Right atrium auricular region (tissue), 2 donors: ENCODE measurements at regions not wholly inside any gene's neighbourhood (a gene's known extent, or its start where the extent isn't known, plus 50 kb on each side); places are given as distances from the start of the nearest gene placed in this dataset.
A peak's percentile ranks its signal among the peaks of the same experiment; 100 is the strongest.

Experiments
- DNase-seq: peaks from one replicate; pipeline ENCODE4 v3.0.0-alpha.2; 2019; ENCODE audit warnings: low spot score
- H3K27ac ChIP-seq, 2 donors: fragments of 200-600 bp; sonication (generic); 1 replicate in 1 of 2; 2 replicates in 1 of 2; pipeline ENCODE4 v1.5.1; 2016 to 2019
- H3K27me3 ChIP-seq, 2 donors: fragments of 200-600 bp; sonication (generic); one replicate each; pipeline versions ENCODE4 v1.5.1 to v1.6.0; 2017 to 2019
- H3K36me3 ChIP-seq: fragments of 200-600 bp; sonication (generic); one replicate; pipeline ENCODE4 v1.5.1; 2016
- H3K4me1 ChIP-seq, 2 donors: fragments of 200-600 bp; sonication (generic); one replicate each; pipeline versions ENCODE4 v1.5.1 to v1.6.0; 2017 to 2019
- H3K4me3 ChIP-seq, 2 donors: fragments of 200-600 bp; sonication (generic); 1 replicate in 1 of 2; 2 replicates in 1 of 2; pipeline ENCODE4 v1.5.1; 2017 to 2019; ENCODE audit warnings: mild to moderate bottlenecking in 1 of 2, moderate library complexity in 1 of 2
- H3K9me3 ChIP-seq, 2 donors: fragments of 200-600 bp; sonication (generic); one replicate each; pipeline ENCODE4 v1.5.1; 2019
- TF ChIP-seq, protein P1 (sequence below), 2 donors: fragments of 200-600 bp; sonication (generic); IDR thresholded peaks; one replicate each; pipeline ENCODE4 v1.5.1; 2019; ENCODE audit warnings: antibody characterized with exemption in 2 of 2

DNA sequence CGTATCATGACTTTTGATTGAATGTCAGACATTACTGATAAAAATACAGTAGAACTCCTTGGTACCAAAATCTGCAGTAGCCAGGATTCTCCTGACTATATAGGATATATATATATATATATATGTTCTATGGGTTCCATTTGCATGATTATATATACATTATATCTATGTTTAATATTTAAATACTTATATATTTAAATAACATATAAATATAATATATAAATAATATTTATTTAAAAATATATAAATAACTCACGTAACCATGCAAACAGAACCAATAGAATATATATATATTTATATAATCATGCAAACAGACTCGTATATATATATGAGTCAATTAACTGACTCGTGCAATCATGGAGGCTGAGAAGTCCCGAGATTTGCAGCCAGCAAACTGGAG, 278.8 kb upstream of the PLXNA2 start:
- no peaks in the 10 kb centered on the region for H3K36me3 ChIP-seq
- no peaks in the 10 kb centered on the region for H3K9me3 ChIP-seq
- DNase-seq, result no peak

DNA sequence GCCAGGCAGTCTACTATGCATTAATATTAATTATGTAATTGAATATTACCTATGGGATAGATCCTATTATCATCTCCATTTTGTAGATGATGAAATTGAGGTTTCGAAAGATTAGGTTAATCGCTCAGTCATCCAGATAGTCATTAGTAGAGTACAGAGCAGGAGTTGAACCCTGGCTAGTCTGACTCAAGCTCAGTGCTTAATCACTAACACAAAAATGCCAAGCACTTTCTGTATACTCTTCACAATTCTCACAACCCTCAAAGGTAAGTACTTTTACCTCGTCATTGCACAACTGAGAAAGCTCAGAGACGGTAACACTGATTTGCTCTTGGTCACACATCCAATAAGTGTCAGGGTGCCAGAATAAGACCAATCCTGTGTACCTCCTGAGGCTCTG, 280.2 kb upstream of the PLXNA2 start:
- Histone ChIP-seq H3K9me3 (no peaks in the 10 kb centered on the region), H3K27ac (no peak overlapping the region), H3K4me1 (peaks cover 0 to 7% of the 10 kb centered on the region in 2 donors), H3K4me3 (no peak overlapping the region), H3K27me3 (no peaks in the 10 kb centered on the region), H3K36me3 (no peaks in the 10 kb centered on the region)
- TF ChIP-seq, protein P1, sequence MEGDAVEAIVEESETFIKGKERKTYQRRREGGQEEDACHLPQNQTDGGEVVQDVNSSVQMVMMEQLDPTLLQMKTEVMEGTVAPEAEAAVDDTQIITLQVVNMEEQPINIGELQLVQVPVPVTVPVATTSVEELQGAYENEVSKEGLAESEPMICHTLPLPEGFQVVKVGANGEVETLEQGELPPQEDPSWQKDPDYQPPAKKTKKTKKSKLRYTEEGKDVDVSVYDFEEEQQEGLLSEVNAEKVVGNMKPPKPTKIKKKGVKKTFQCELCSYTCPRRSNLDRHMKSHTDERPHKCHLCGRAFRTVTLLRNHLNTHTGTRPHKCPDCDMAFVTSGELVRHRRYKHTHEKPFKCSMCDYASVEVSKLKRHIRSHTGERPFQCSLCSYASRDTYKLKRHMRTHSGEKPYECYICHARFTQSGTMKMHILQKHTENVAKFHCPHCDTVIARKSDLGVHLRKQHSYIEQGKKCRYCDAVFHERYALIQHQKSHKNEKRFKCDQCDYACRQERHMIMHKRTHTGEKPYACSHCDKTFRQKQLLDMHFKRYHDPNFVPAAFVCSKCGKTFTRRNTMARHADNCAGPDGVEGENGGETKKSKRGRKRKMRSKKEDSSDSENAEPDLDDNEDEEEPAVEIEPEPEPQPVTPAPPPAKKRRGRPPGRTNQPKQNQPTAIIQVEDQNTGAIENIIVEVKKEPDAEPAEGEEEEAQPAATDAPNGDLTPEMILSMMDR (IDR thresholded peaks at IDR 0.05), result no peak
- no peak for DNase-seq

More for the DNA sequence above, 278.8 kb upstream of the PLXNA2 start:
- Histone ChIP-seq H3K27me3 (no peaks in the 10 kb centered on the region), H3K4me3 (no peak overlapping the region), H3K27ac (no peak overlapping the region), H3K4me1 (no peaks in the 10 kb centered on the region)
- TF ChIP-seq, protein P1 (IDR thresholded peaks at IDR 0.05), result no peak

DNA sequence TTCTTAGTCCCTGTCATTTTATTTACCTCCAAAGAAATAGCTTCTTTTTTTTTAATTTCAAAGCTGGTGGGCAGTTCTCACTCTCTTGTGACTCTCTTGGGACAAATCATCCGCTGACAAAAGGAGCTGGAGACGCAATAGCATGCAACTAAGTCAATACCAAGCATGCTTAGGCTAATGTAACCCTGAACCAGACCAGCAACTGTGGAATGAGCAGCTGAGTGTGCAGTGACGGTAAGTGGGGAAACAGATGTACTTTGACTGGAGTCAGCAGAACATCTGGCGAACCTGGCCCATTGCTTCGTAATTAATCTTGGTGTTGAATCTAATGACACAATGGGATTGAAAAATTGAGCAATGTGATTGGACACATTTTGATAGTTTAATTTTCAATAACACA, 280.7 kb upstream of the PLXNA2 start:
- Histone ChIP-seq H3K4me1 (peaks cover 0 to 7% of the 10 kb centered on the region in 2 donors), H3K4me3 (no peak overlapping the region), H3K36me3 (no peaks in the 10 kb centered on the region), H3K27me3 (no peaks in the 10 kb centered on the region), H3K9me3 (no peaks in the 10 kb centered on the region), H3K27ac (no peak overlapping the region)
- peak; percentile 18 for DNase-seq
- TF ChIP-seq, protein P1 (IDR thresholded peaks at IDR 0.05), result no peak

DNA sequence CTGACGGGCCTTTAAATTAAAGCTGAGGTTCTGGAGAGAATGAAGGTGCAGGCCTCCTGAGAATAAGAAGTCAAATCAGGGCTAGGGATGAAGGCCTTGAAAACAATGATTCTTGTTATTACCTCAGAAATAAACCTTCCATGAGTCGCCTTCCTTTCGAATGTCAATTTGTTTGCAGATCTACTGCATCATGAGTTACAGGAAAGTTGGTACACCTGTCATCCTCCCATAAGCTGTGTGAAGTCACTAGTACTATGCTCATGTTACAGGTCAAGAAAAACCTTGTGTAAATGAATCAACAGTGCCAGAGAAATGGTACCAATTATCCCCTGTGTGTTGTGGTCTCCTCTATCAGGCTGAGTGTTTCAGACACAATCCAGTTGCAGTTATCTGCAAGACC, 281.2 kb upstream of the PLXNA2 start:
- Histone ChIP-seq H3K4me3 (no peak overlapping the region), H3K27ac (no peak overlapping the region), H3K27me3 (no peaks in the 10 kb centered on the region), H3K9me3 (no peaks in the 10 kb centered on the region), H3K36me3 (no peaks in the 10 kb centered on the region), H3K4me1 (peaks cover 0 to 7% of the 10 kb centered on the region in 2 donors)
- DNase-seq, result no peak
- TF ChIP-seq, protein P1 (IDR thresholded peaks at IDR 0.05), result no peak

DNA sequence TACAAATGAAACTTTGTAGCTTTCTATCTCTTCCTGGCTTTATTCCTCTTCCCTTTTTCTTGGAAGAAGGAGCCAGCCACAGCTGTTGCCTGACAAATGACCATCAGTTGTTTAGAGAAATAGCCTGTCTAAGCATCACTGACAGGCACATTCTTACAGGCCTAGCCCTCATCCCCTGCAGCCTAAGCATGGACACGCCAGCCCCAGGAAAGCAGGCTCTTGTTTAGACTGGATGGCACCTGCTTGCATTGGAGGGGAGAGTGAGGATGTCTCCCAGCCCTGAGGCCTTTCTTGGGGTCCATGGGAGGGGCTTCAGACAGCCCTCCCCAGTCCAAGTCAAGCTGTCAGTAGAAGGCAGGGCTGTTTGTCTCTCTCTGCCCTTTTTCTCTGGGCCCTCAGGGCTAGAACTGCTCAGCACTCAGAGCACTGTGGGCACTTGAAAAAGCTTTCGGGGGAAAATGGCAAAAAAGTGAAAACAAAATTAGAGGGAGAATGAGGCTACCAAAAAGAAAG, 282.5 kb upstream of the PLXNA2 start:
- peak; percentile 50 for DNase-seq
- Histone ChIP-seq H3K27ac (no peak overlapping the region), H3K4me1 (peaks cover 0 to 7% of the 10 kb centered on the region in 2 donors), H3K27me3 (no peaks in the 10 kb centered on the region), H3K9me3 (no peaks in the 10 kb centered on the region), H3K36me3 (no peaks in the 10 kb centered on the region), H3K4me3 (no peak overlapping the region)
- TF ChIP-seq, protein P1 (IDR thresholded peaks at IDR 0.05), result no peak

DNA sequence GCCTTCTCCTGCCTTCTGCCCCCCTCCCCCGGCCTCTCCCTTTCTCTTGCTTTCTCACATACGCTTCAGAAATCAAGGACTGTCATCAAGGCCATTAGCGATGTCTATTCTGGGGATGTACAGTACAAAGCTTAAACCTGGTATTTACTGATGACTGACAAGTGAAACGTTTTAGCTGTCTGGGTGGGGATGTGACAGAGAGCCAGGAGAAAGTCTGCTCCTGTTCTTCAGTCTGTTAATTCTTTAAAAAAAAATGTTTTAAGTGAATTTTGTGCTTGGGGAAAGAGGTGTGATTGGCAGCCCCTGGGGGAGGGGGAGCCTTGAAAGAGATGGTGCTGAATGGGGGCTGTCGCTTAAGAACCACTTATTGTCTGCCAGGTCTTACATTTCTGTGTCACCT, 283.0 kb upstream of the PLXNA2 start:
- Histone ChIP-seq H3K27me3 (no peaks in the 10 kb centered on the region), H3K27ac (no peak overlapping the region), H3K4me1 (peaks cover 0 to 7% of the 10 kb centered on the region in 2 donors), H3K4me3 (no peak overlapping the region), H3K36me3 (no peaks in the 10 kb centered on the region), H3K9me3 (no peaks in the 10 kb centered on the region)
- TF ChIP-seq, protein P1 (IDR thresholded peaks at IDR 0.05), result no peak
- DNase-seq, result no peak
